Activated naive CD4-positive, alpha-beta T cell treated with anti-CD3 and anti-CD28 coated beads for 36 hours (primary cell): ENCODE measurements at regions not wholly inside any gene's neighbourhood (a gene's known extent, or its start where the extent isn't known, plus 50 kb on each side); places are given as distances from the start of the nearest gene placed in this dataset.

Experiments
- CTCF ChIA-PET: fragments of 350-600 bp; sonication (Branson Sonifier 250); formaldehyde crosslinking; loops from one replicate; lab custom pipeline; 2021; ENCODE audit warnings: antibody characterized with exemption; lab: Charles Lee
- DNase-seq: peaks from one replicate; pipeline ENCODE4 v3.0.0-alpha.2; 2020
- H3K27ac Mint-ChIP-seq: one replicate; pipeline ENCODE4 v1.8.0; 2021; ENCODE audit warnings: mild to moderate bottlenecking, mixed read lengths
- H3K27me3 Mint-ChIP-seq: one replicate; pipeline ENCODE4 v1.8.0; 2021; ENCODE audit warnings: low read depth, mixed read lengths
- H3K36me3 Mint-ChIP-seq: one replicate; pipeline ENCODE4 v1.8.0; 2021; ENCODE audit warnings: low read depth, mixed read lengths
- H3K4me1 Mint-ChIP-seq: one replicate; pipeline ENCODE4 v1.8.0; 2021; ENCODE audit warnings: low read depth, mixed read lengths
- H3K4me3 Mint-ChIP-seq: one replicate; pipeline ENCODE4 v1.8.0; 2021; ENCODE audit warnings: mild to moderate bottlenecking, moderate library complexity, mixed read lengths
- H3K9me3 Mint-ChIP-seq: one replicate; pipeline ENCODE4 v1.8.0; 2021; ENCODE audit warnings: mixed read lengths
- intact Hi-C: fragments of 100-400 bp; cut with micrococcal nuclease; formaldehyde crosslinking; loops from one replicate; pipeline ENCODE4 v1.15.1; 2023

DNA sequence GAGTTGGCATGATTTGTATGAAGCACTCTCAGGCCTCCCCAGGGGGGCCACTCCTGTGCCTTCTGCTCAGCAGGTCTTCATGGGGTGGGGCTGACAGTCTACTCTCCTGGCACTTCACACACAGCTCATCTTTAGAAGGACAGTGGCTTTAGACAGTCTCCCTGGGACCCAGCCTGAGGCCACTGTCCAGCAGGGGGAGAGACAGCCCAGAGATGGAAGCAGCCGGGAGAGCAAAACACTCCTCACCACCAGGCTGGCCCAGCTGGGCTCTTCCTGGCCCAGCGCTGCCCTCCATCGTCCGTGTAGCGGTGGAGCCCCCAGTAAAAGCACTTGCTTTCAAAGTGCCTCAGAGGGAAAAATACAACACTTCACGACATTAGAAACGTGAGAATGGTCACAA lies 62.0 kb upstream of the CRHR1 start:
- no peaks in the 10 kb centered on the region for H3K4me1 Mint-ChIP-seq
- no peaks in the 10 kb centered on the region for H3K36me3 Mint-ChIP-seq
- CTCF ChIA-PET, result interaction anchor here (0.7 kb wide), 1 partner anchor 56 kb away, joined by 3 read pairs; no protein-coding TSS in a partner anchor
- peaks cover 23% of the 10 kb centered on the region for H3K27me3 Mint-ChIP-seq
- intact Hi-C loops, result no loop called here
- H3K27ac Mint-ChIP-seq, result no peak overlapping the region
- H3K9me3 Mint-ChIP-seq, result peaks cover 3% of the 10 kb centered on the region
- no peak for DNase-seq
- no peak overlapping the region for H3K4me3 Mint-ChIP-seq

DNA sequence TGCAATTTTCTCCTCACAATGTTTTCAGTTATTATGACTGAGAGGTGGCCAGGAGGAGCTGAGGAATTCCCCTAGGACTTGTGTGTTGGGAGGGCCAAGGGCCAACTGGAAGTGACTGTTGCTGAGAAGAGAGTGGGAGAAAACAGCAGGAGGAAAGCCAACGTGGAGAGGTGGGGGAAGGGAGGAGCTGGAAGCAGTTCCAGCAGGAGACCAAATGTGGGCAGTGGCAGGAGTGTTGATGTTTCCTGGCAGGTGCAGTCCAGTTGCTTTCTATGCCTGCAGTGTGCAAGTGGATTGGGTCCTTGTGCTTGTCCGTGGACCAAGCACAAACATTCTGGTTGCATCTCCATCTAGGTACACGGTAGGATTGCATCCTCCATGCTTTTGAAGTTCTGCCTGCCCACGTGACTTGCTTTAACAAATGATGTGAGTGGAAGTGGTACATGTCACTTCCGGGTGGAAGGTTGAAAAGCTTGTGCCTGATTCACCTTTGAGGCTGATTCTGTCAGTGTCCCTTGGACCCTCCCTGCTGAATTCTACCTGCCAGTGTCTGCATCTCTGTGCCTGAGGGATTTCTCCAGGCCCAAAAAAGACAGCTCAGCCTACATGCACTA lies 54.7 kb upstream of the CRHR1 start:
- Mint-ChIP-seq H3K4me1 (no peaks in the 10 kb centered on the region), H3K27me3 (peaks cover 23% of the 10 kb centered on the region), H3K36me3 (no peaks in the 10 kb centered on the region), H3K4me3 (no peak overlapping the region), H3K27ac (no peak overlapping the region), H3K9me3 (no peaks in the 10 kb centered on the region)
- intact Hi-C loops, result no loop called here
- no peak for DNase-seq
- CTCF ChIA-PET, result no interaction called here

DNA sequence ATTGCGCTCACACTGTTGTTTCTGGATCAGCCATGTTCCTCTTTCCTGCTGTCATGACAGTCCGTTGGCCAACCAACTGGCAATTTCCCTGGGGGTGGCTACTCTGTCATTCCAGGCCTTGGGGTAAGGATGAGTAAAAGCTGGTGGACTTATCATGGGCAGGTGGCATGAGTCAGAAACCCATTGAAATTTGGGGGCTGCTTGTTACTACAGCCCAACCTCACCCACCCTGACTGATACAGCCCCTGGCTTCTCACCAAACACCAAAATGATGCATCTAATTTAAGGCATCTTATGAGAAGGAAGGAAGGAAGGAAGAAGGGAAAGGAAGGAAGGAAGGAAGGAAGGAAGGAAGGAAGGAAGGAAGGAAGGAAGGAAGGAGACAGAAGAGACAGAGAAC lies 53.9 kb upstream of the CRHR1 start:
- DNase-seq, result no peak
- no peaks in the 10 kb centered on the region for H3K36me3 Mint-ChIP-seq
- H3K4me3 Mint-ChIP-seq, result no peak overlapping the region
- H3K9me3 Mint-ChIP-seq, result no peaks in the 10 kb centered on the region
- H3K27me3 Mint-ChIP-seq, result peaks cover 22% of the 10 kb centered on the region
- CTCF ChIA-PET, result no interaction called here
- H3K4me1 Mint-ChIP-seq, result no peaks in the 10 kb centered on the region
- H3K27ac Mint-ChIP-seq, result no peak overlapping the region
- intact Hi-C loops, result no loop called here

DNA sequence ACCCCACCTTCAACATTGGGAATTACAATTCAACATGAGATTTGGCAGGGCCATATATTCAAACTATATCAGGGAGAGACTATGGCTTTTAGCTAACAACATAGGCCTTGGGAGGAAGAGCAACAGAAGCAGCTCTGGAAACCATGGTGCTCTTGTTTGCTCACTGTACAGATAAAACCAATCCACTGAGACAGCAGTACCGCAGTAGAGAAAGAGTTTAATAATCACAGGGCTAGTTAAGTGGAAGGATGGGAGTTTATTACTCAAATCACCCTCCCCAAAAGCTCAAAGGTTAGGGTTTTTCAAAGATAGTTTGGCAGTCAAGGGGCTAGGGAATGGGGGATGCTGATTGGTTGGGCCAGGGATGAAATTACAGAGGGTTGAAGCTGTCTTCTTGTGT lies 52.7 kb upstream of the CRHR1 start:
- intact Hi-C loops, result no loop called here
- CTCF ChIA-PET, result interaction anchor here (0.7 kb wide), 1 partner anchor 100 kb away, joined by 3 read pairs; no protein-coding TSS in a partner anchor
- peaks cover 15% of the 10 kb centered on the region for H3K27me3 Mint-ChIP-seq

DNA sequence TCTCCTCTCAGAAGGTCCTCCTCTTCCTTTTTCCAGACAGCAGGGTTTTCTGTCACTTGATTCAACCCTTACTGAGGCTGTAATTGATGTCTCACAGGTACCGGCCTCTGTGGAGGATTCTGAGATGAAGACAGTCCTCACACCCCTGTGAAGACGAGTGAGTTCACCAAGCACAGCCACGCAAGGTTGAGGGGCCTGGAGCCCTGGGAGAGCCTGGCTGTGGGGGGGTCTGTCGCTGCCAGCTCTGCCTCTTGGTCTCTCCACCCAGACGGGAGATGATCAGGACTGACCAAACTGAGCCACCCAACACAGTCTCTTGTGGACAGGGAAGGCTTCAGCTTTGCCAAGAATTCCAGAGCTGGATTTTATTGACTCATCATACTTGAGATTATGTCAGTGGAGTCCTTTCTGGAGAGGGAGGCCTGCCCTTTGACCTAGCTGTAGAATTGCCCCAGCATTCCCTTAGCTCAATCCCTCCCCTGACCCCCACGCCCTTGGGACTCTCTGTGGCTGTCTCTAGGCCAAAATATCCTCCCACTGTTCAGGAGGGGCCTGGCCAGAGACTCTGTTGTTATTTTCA lies 51.1 kb upstream of the CRHR1 start:
- Mint-ChIP-seq H3K36me3 (no peaks in the 10 kb centered on the region), H3K4me3 (no peak overlapping the region), H3K4me1 (no peaks in the 10 kb centered on the region), H3K27ac (no peak overlapping the region), H3K9me3 (no peaks in the 10 kb centered on the region), H3K27me3 (peaks cover 15% of the 10 kb centered on the region)
- CTCF ChIA-PET, result interaction anchor here (0.7 to 1.0 kb wide), 2 partner anchors 18 to 99 kb away, joined by 4 read pairs; no protein-coding TSS in a partner anchor
- DNase-seq, result no peak
- intact Hi-C loops, result no loop called here

More for the DNA sequence above, 52.7 kb upstream of the CRHR1 start:
- no peak for DNase-seq
- H3K9me3 Mint-ChIP-seq, result no peaks in the 10 kb centered on the region
- H3K27ac Mint-ChIP-seq, result no peak overlapping the region
- no peaks in the 10 kb centered on the region for H3K4me1 Mint-ChIP-seq
- no peaks in the 10 kb centered on the region for H3K36me3 Mint-ChIP-seq
- H3K4me3 Mint-ChIP-seq, result no peak overlapping the region

DNA sequence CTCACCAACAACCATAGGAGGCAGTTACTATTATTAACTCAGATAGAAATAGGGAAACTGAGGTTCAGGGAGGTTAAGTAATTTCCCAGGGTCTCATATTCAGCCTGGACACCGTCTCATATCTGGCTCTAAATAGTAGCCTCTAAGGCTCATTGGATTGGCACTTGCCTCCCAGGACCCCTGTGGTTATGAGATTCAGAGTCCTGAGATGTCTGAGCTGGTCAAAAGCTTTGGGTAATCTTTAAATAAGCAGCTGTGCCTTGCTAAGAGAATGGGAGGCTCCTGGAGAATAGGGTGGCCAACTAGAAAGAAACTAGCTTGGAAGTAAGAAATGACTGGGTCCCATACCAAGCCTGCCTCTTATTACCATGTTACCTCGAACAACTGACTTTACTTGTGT lies 50.3 kb upstream of the CRHR1 start:
- Mint-ChIP-seq H3K27me3 (peaks cover 11% of the 10 kb centered on the region), H3K27ac (no peak overlapping the region), H3K4me1 (no peaks in the 10 kb centered on the region), H3K9me3 (no peaks in the 10 kb centered on the region), H3K4me3 (no peak overlapping the region), H3K36me3 (no peaks in the 10 kb centered on the region)
- intact Hi-C loops, result no loop called here
- DNase-seq, result no peak
- CTCF ChIA-PET, result interaction anchor here (1.0 to 1.1 kb wide), 2 partner anchors 14 to 87 kb away, joined by 3 read pairs; no protein-coding TSS in a partner anchor
